ENCODE measurements at regions not wholly inside any gene's neighbourhood (a gene's known extent, or its start where the extent isn't known, plus 50 kb on each side); places are given as distances from the start of the nearest gene placed in this dataset.
"Not testable (repeated sequence)": the region's sequence is repeated elsewhere in the genome, so short reads cannot be mapped to it uniquely, and the experiment has no call there.

DNA sequence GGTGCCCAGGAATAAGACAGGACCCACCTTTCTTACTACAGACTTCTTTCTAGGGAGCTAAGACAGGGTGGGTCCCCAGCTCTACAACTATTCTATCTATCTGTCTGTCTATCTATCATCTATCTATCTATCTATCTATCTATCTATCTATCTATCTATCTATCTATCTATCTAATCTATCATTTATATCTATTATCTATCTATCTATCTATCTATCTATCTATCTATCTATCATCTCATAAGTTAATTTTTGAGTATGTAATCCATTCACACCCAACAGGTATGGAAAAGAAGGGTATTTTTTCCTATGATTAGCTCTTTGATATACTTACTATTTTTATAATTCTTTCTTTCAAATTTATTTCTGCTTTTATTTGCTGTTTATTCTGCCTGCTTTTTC lies 55.9 kb downstream of the BAMBI start:
- DNase-seq (ENCODE audit: low read depth in 2 of 2): no peak

DNA sequence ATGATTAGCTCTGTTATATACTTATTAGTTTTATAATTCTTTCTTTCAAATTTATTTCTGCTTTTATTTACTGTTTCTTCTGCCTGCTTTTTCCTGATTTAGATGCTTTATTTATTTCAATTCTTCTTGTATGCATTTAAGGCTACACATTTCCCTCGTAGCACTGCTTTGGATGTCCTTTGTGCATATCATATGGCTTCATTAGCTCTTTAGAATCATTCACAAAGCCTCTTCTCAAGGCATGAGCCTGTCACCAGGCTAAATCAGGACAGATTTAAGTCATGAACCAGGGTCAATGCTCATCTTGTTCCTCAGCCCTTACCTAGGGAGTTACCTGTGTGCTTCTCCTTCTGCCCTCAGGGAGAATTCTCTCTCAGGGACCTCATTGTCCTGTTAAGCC lies 56.3 kb downstream of the BAMBI start:
- DNase-seq (ENCODE audit: low read depth in 2 of 2): no peak

DNA sequence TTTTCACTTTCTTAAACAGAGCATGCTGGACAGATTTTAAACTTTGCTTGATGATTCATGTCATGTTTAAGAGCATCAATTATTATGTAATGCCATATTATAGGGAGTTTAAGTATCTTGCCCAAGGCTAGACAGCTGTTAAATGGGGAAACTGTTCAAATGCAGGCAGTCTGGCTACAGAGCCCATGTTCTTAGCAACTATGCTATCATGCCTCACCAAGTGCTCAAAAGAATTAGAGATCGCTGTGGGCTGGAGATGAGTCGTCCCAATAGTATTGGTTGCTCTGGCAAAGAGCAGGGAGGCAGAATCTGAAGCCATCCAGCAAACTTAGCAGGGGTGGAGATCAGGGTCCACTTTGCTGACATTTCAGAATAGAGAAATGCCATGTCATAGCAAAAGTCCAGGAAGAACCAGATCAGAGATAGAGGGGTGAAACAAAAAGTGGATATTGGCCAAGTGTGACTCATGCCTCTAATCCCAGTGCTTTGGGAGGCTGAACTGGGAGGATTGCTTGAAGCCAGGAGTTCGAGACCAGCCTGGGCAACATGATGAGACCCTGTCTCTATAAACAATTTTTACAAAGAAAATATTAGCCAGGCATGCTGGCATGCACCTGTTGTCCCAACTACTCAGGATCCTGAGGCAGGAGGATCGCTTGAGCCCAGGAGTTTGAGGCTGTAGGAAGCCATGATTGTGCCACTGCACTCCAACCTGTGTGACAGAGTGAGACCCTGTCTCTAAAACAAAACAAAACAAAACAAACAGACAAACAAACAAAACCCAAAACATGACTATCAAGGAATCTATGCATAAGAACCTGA lies 57.8 kb downstream of the BAMBI start:
- no peak for DNase-seq (ENCODE audit: low read depth in 2 of 2)

DNA sequence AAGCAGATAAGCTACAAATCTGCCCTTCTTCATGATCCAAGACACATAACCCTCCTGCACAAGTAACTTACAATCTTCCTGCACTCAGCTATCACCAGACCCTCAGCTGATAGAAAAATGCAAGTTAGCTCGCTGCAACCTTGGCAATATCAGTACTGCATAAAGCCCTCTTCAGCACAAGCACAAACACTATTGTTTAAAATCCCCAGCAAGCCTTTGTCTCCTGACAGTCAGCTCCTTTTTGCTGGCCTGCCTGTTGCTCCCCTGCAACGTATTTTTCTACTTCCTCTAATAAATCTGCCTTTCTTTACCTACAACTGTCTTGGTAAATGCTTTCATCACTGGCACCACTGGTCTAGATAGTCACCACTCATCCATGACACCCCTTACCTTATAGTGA lies 59.8 kb downstream of the BAMBI start:
- no peak for DNase-seq (ENCODE audit: low read depth in 2 of 2)

- DNase-seq (ENCODE audit: low read depth in 2 of 2): no peak
These were observed 60.9 kb downstream of the BAMBI start for GRCh38 chr10:28738200-28738599.

- DNase-seq (ENCODE audit: low read depth in 2 of 2): no peak
These were observed 66.3 kb downstream of the BAMBI start for GRCh38 chr10:28743576-28743975.

DNA sequence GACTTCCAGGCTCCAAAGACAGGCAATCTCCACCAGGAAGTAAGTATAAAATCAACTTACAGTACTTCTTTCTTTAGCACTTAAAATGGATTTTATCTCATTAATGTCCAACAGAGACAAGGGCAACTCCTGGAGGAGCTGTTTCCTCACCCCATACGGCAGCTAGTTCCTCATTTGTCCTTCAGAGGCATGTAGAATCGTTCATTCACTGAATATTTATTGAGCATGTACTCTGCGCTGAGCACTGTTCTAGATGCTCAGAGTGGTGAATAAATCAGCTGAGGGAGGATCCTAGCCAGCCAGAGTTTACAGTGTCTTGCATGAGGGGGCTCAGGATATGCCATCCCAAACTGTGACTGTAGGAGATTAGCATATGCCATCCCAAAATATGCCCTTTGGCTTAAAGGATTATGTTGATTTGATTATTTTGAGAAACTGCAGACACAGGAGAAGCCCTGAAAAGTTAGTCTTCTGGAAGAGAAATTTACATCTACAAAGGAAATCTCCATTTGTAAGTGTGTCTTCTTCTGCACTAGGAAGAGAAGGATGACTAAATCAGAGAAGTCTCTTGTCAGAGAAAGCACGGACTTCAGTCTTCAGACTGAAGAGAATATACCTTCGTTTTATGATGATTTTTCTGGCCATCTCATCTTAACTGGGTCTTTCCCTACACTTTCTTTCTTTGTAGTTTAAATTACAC lies 66.9 kb downstream of the BAMBI start:
- no peak for DNase-seq (ENCODE audit: low read depth in 2 of 2)

DNA sequence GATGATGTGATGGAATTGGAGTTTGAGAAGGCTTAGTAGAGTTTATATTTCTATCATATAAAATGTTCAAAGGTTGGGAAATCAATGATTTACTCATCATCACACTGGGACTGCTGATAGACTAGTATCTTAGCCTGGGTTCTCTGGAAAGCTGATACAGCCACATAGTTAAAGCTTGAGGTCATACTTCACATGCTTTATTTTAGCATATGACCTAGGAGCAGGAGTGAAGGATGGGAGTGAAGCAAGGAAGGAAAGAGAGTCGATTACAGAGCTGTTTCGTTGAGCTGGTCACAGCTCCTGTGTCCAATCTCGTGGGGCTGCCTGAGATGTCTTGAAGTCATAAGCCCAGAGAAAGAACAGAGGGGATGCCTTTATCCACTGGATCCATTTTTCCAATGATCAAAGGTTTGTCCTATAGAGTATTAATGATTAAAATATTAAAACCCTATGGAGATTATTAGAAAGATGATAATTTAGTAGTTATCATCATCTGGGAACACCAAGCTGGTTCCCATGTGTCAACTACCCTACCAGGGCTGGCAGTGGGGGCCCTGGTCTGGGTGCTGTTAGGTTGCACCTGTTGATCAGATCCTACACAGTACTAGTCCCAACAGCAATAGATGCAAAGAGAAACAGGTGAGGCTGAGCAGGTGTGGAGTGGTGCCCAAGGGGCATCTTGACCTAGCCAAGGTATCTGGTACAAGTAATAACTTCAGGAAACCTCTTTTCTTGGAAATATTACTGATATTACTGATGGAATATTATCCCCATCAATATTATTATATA lies 77.8 kb downstream of the BAMBI start:
- no peak for DNase-seq (ENCODE audit: low read depth in 2 of 2)

DNA sequence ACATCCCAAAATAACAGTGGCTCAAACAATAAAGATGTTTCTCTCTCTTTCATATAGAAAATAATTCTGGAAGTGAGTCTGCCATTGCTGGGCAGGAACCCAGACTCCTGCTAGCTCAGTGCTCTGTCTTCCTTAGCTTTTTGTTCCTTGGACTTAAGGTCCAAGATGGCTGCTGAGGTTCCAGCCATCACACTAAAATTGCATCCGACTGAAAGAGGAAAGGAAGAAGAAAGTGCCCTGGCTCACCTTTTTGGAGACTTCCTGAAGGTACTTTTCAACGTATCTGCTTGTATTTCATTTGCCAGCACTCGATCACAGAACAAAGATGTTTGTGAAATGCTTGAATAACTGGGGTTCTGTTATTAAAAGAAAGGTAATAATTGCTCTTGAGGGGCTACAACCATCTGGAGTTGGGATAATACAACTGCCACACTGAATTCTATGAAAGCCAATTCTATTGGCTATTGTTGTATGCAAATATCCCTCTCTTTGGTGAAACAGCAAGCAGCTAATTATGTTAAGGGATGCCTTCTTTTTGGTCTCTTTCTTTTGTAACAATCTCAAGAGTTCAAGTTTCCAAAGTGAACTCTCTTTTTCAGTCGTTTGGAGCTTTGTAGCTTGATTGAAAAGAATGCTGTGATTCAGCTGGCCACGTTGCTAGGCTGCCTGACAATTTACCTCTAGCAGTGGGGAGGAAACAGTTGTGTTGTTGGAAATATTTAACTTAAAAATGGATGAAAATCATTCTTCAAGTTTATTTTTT lies 83.9 kb downstream of the BAMBI start:
- DNase-seq (ENCODE audit: low read depth in 2 of 2): no peak

GRCh38 chr10:28763471-28764170 lies 86.3 kb downstream of the BAMBI start:
- no peak for DNase-seq (ENCODE audit: low read depth in 2 of 2)

- no peak for DNase-seq (ENCODE audit: low read depth in 2 of 2)
These were observed 88.3 kb downstream of the BAMBI start for GRCh38 chr10:28765641-28766040.

DNA sequence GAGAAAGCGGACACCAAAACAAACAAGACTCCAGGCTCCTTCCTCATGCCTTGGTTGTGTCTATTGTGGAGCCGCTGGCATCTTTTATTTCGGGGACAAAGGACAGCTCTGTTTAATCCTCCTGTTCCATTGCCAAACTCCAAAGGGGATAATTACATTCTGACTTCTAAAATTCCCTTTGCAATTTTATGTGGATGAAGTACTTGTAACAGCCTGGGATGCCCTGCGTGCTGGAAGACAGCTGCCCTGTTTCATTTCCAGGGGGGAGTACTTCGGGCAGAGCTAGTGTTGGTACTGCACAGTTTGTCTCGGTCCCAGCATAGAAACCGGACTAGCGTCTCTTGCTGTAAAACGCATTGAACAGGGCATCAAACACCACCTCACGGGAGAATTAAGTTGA lies 90.9 kb downstream of the BAMBI start:
- no peak for DNase-seq (ENCODE audit: low read depth in 2 of 2)

DNA sequence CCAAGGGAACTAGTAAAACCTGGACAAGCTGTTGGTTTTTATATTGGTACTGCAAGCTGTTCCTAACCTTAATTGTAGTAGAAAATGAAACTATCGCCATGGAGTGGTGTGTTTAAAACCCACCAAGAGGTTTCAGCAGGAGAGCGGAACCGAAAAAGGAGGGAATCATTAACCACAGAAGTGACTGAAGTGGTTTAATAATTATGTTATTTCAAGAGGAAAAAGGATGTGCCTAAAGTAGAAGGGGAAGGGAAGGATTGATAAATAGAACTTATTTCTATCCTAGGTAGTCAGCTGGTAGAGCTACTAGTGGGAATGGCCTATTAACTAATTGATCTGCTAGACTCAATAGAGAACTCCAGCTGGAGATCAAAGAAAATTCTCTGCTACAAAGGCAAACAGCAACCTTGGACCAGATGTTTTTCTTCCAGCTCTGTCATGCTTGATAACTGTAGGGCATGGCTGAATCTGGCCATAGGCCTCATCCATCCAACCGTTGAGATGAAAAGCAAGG lies 91.8 kb downstream of the BAMBI start:
- no peak for DNase-seq (ENCODE audit: low read depth in 2 of 2)

DNA sequence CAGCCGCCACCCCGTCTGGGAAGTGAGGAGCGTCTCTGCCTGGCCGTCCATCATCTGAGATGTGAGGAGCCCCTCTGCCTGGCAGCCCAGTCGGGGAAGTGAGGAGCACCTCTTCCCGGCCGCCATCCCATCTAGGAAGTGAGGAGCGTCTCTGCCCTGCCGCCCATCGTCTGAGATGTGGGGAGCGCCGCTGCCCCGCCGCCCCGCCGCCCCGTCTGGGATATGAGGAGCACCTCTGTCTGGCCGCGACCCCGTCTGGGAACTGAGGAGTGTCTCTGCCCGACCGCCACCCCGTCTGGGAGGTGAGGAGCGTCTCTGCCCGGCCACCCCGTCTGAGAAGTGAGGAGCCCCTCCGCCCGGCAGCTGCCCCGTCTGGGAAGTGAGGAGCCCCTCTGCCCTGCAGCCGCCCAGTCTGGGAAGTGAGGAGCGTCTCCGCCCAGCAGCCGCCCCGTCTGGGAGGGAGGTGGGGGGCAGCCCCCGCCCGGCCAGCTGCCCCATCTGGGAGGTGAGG lies 94.3 kb downstream of the BAMBI start:
- DNase-seq (ENCODE audit: low read depth in 2 of 2): not testable (repeated sequence)

DNA sequence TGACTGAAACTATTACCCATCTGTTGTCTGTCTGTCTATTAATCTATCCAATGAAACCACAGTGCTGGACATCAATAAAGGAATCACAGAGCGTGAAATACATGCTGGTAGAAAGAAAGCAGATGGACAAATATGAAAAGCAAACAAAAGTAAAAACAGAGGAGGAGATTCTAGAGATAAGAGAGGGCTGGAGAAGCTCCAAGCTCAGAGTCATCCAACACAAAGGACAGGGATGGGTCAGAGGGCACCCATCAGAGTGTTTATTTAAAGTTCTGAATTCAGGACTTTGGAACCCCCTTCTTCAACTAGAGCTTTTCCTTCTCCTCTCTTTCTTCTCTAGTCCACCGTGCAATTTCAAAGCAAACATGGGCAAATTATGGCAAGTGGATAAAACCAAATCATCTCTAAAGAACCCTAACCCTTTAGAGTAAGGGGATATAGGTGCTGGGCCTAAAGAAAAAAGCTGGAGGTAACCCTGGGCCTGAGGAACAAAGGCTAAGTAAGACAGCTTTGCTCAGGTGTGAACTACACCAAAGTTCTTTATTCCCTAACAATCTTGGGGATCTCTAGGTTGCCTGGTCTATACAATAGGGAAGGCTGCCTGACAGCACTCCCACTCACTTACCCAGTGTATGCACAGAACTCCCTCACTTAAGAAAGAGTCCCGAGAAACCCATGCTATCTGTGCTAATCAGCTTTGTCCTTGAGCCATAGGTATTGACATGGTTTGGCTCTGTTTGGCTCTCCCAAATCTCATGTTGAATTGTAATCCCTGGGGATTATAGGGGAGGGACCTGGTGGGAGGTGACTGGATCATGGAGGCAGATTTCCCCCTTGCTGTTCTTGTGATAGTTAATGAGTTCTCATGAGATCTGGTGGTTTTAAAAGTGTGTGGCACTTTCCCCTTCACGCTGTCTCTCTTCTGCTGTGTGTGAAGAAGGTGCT lies 97.0 kb downstream of the BAMBI start:
- no peak for DNase-seq (ENCODE audit: low read depth in 2 of 2)

DNA sequence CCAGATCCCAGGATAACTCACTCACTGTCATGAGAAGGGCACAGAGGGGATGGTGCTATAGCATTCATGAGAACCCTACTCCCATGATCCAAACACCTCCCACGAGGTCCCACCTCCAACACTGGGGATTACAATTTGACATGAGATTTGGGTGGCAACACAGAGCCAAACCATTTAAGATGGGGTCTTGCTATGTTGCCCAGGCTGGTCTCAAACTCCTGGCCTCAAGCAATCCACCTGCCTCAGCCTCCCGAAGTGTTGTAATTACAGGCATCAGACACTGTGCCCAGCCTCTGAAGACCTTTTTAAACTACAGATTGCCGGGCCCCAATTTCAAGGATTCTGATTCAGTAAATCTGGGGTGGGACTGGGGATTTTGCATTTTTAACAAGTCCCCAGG lies 98.5 kb downstream of the BAMBI start:
- no peak for DNase-seq (ENCODE audit: low read depth in 2 of 2)

- DNase-seq (ENCODE audit: low read depth in 2 of 2): no peak
These were observed 99.2 kb downstream of the BAMBI start for GRCh38 chr10:28776519-28776918.

DNA sequence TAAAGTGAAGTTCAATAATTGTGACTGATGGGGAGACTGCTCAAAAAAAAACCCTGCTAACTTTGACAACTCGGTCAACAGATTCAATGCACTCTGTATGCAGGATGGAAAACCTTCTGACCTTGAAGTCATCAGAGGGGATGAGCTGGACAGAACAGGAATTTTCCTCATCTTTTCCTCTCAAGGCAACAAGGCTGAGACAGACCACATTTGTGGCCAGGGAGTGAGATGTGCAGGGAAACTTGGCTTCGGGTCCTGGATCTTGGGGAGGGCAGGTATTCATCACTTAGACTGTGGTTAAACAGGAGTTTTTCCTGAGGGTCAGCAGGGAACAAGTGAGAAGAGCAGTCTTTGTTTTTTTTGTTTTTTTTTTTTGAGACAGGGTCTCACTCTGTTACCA lies 100.6 kb downstream of the BAMBI start:
- no peak for DNase-seq (ENCODE audit: low read depth in 2 of 2)

- DNase-seq (ENCODE audit: low read depth in 2 of 2): no peak
These were observed 101.2 kb downstream of the BAMBI start for GRCh38 chr10:28778524-28778923.

GRCh38 chr10:28781296-28781695 lies 104.0 kb downstream of the BAMBI start:
- DNase-seq (ENCODE audit: low read depth in 2 of 2): no peak

Measured in stimulated activated CD8-positive, alpha-beta memory T cell treated with anti-CD3 and anti-CD28 coated beads, Interleukin-2, amount 100 ng/mL, for 48 hours (primary cell).